Mucosa of stomach (tissue), 1 donor: ENCODE measurements at regions not wholly inside any gene's neighbourhood (a gene's known extent, or its start where the extent isn't known, plus 50 kb on each side); places are given as distances from the start of the nearest gene placed in this dataset.

Source experiments
- H3K27me3 ChIP-seq: one replicate; pipeline ENCODE4 v1.7.0; 2013; ENCODE audit warnings: mild to moderate bottlenecking, low read length; ENCODE audit not compliant: control insufficient read depth, insufficient read depth
- H3K36me3 ChIP-seq: one replicate; pipeline ENCODE4 v1.7.0; 2013; ENCODE audit warnings: low read length; ENCODE audit not compliant: control insufficient read depth, insufficient read depth
- H3K4me1 ChIP-seq: one replicate; pipeline ENCODE4 v1.7.0; 2013; ENCODE audit warnings: mild to moderate bottlenecking, low read length; ENCODE audit not compliant: control insufficient read depth, insufficient read depth
- H3K4me3 ChIP-seq: one replicate; pipeline ENCODE4 v1.7.0; 2013; ENCODE audit warnings: low read length
- H3K9ac ChIP-seq: one replicate; pipeline ENCODE4 v1.7.0; 2013; ENCODE audit warnings: mild to moderate bottlenecking, low read length, moderate library complexity
- H3K9me3 ChIP-seq: one replicate; pipeline ENCODE4 v1.7.0; 2013; ENCODE audit warnings: mild to moderate bottlenecking, low read length, moderate library complexity; ENCODE audit not compliant: control insufficient read depth
- donor health status: Pancreatic carcinoma.

DNA sequence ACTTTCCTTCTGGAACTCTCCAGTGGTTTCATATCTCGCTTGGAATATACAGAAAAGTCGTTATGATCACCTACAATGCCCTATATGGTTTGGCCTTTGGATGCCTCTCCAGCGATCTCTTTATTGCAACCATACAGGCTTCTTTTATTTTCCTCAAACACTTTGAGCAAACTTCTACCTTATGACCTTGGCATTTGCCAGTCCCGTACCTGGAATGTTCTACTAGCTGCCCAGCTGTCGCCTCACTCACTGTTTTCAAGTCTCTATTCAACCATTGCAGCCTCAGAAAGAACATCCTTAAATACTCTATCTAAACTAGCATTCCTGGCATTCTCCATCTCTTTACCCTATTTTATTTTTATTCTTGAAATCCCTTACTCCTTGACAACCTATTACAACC lies 50.4 kb upstream of the NEDD9 start:
- Histone ChIP-seq H3K9me3 (no peaks in the 10 kb centered on the region), H3K27me3 (no peaks in the 10 kb centered on the region), H3K4me3 (no peak overlapping the region), H3K9ac (no peak overlapping the region), H3K4me1 (peaks cover 13% of the 10 kb centered on the region), H3K36me3 (no peaks in the 10 kb centered on the region)
